ENCODE measurements at regions not wholly inside any gene's neighbourhood (a gene's known extent, or its start where the extent isn't known, plus 50 kb on each side); places are given as distances from the start of the nearest gene placed in this dataset.

- TF ChIP-seq CTCF (IDR thresholded peaks at IDR 0.05) (no peak), POLR2A (IDR thresholded peaks at IDR 0.05) (no peak)
These were observed 206.1 kb upstream of the UBE2E2 start for GRCh38 chr3:22996920-22997571.
